HEK293 (cell line): ENCODE measurements at regions not wholly inside any gene's neighbourhood (a gene's known extent, or its start where the extent isn't known, plus 50 kb on each side); places are given as distances from the start of the nearest gene placed in this dataset.

Experiments used
- CTCF ChIA-PET: fragments of 350-600 bp; formaldehyde crosslinking; extraction: SDS; loops from one replicate; lab custom pipeline; 2021; ENCODE audit warnings: antibody characterized with exemption; lab: Yijun Ruan, JAX
- POLR2A ChIA-PET: fragments of 300-600 bp; formaldehyde crosslinking; extraction: SDS; loops from one replicate; lab custom pipeline; 2020; ENCODE audit warnings: antibody characterized with exemption, inconsistent platforms; lab: Yijun Ruan, JAX
- H3K27ac ChIP-seq: fragments of 200-500 bp; sonication (Bioruptor generic); 2 replicates; pipeline ENCODE4 v1.5.1; 2014; ENCODE audit warnings: low read depth, low read length, control low read depth, inconsistent platforms; ENCODE audit errors: extremely low read depth
- H3K36me3 ChIP-seq, 2 experiments: fragments of 200-500 bp in 1 of 2; sonication (Bioruptor generic) in 1 of 2; 1 replicate in 1 of 2; 2 replicates in 1 of 2; pipeline ENCODE4 v1.5.1; 2014 to 2017; ENCODE audit warnings: inconsistent platforms in 2 of 2, low read length in 2 of 2; ENCODE audit not compliant: control insufficient read depth in 2 of 2, insufficient read depth in 1 of 2
- H3K4me1 ChIP-seq: fragments of 200-500 bp; sonication (Bioruptor generic); 2 replicates; pipeline ENCODE4 v1.5.1; 2014; ENCODE audit warnings: mild to moderate bottlenecking, low read length, inconsistent platforms; ENCODE audit not compliant: control insufficient read depth, insufficient read depth
- H3K4me3 ChIP-seq: 2 replicates; pipeline ENCODE4 v1.5.1; 2011; ENCODE audit warnings: low read depth, mild to moderate bottlenecking, control low read depth, low read length, moderate library complexity
- H3K9me3 ChIP-seq: fragments of 200-500 bp; sonication (Bioruptor generic); 2 replicates; pipeline ENCODE4 v1.5.1; 2014; ENCODE audit warnings: low read depth, low read length, inconsistent platforms; ENCODE audit not compliant: control insufficient read depth, insufficient read depth
- KLF1 ChIP-seq: fragments of 450-650 bp; formaldehyde crosslinking; IDR thresholded peaks from 2 replicates; pipeline ENCODE4 v1.5.1; 2016; ENCODE audit warnings: missing biosample characterization, missing genetic modification characterization
- KLF10 ChIP-seq: fragments of 450-650 bp; IDR thresholded peaks from 2 replicates; pipeline ENCODE4 v1.5.1; 2018; ENCODE audit warnings: missing biosample characterization, mild to moderate bottlenecking, missing genetic modification characterization
- RBAK ChIP-seq: fragments of 450-650 bp; formaldehyde crosslinking; IDR thresholded peaks from 2 replicates; pipeline ENCODE4 v1.5.1; 2016; ENCODE audit warnings: missing biosample characterization, missing genetic modification characterization
- ZBTB17 ChIP-seq: fragments of 450-650 bp; formaldehyde crosslinking; IDR thresholded peaks from 2 replicates; pipeline ENCODE4 v1.5.1; 2016; ENCODE audit warnings: missing biosample characterization, missing genetic modification characterization
- ZIC2 ChIP-seq: fragments of 450-650 bp; formaldehyde crosslinking; IDR thresholded peaks from 2 replicates; pipeline ENCODE4 v1.5.1; 2016; ENCODE audit warnings: missing biosample characterization, missing genetic modification characterization
- ZNF155 ChIP-seq: fragments of 450-650 bp; formaldehyde crosslinking; IDR thresholded peaks from 2 replicates; pipeline ENCODE4 v1.5.1; 2016; ENCODE audit warnings: missing biosample characterization, missing genetic modification characterization
- ZNF157 ChIP-seq: fragments of 450-650 bp; formaldehyde crosslinking; IDR thresholded peaks from 2 replicates; pipeline ENCODE4 v1.5.1; 2016; ENCODE audit warnings: missing biosample characterization, missing genetic modification characterization
- ZNF16 ChIP-seq: fragments of 450-650 bp; formaldehyde crosslinking; IDR thresholded peaks from 2 replicates; pipeline ENCODE4 v1.5.1; 2016; ENCODE audit warnings: low read depth, missing biosample characterization, missing genetic modification characterization
- ZNF280C ChIP-seq: fragments of 450-650 bp; formaldehyde crosslinking; IDR thresholded peaks from 2 replicates; pipeline ENCODE4 v1.5.1; 2016; ENCODE audit warnings: missing biosample characterization, missing genetic modification characterization
- ZNF280D ChIP-seq: fragments of 450-650 bp; formaldehyde crosslinking; IDR thresholded peaks from 2 replicates; pipeline ENCODE4 v1.5.1; 2016; ENCODE audit warnings: missing biosample characterization, missing genetic modification characterization
- ZNF324 ChIP-seq: fragments of 450-650 bp; formaldehyde crosslinking; IDR thresholded peaks from 2 replicates; pipeline ENCODE4 v1.5.1; 2016; ENCODE audit warnings: missing biosample characterization, missing genetic modification characterization
- ZNF416 ChIP-seq: fragments of 450-650 bp; formaldehyde crosslinking; IDR thresholded peaks from 2 replicates; pipeline ENCODE4 v1.5.1; 2016; ENCODE audit warnings: missing biosample characterization, missing genetic modification characterization
- ZNF433 ChIP-seq: fragments of 450-650 bp; formaldehyde crosslinking; IDR thresholded peaks from 2 replicates; pipeline ENCODE4 v1.5.1; 2016; ENCODE audit warnings: missing biosample characterization, missing genetic modification characterization, low read depth
- ZNF529 ChIP-seq: fragments of 450-650 bp; formaldehyde crosslinking; IDR thresholded peaks from 2 replicates; pipeline ENCODE4 v1.5.1; 2017; ENCODE audit warnings: missing genetic modification characterization, missing biosample characterization; ENCODE audit not compliant: insufficient replicate concordance
- ZNF555 ChIP-seq: fragments of 450-650 bp; formaldehyde crosslinking; conservative IDR thresholded peaks from 2 replicates; pipeline ENCODE4 v1.5.1; 2017; ENCODE audit warnings: missing biosample characterization, mild to moderate bottlenecking, missing genetic modification characterization, inconsistent platforms
- ZNF658 ChIP-seq: fragments of 450-650 bp; formaldehyde crosslinking; IDR thresholded peaks from 2 replicates; pipeline ENCODE4; 2016; ENCODE audit warnings: missing biosample characterization, missing genetic modification characterization
- ZNF707 ChIP-seq: fragments of 450-650 bp; formaldehyde crosslinking; IDR thresholded peaks from 2 replicates; pipeline ENCODE4 v1.5.1; 2016; ENCODE audit warnings: missing biosample characterization, missing genetic modification characterization
- ZSCAN5A ChIP-seq: fragments of 450-650 bp; formaldehyde crosslinking; IDR thresholded peaks from 2 replicates; pipeline ENCODE4 v1.5.1; 2016; ENCODE audit warnings: missing biosample characterization, missing genetic modification characterization

- POLR2A ChIA-PET, result no interaction called here
- TF ChIP-seq ZNF157 (tag by site-specific recombination), result no peak
- no peak for TF ChIP-seq ZBTB17 (tag by site-specific recombination)
- TF ChIP-seq ZNF433 (tag by site-specific recombination), result no peak
- TF ChIP-seq ZNF280D (tag by site-specific recombination), result no peak
- TF ChIP-seq ZNF155 (tag by site-specific recombination), result no peak
- no peak for TF ChIP-seq KLF10
- no peak for TF ChIP-seq ZIC2
- TF ChIP-seq RBAK (tag by site-specific recombination), result no peak
- no peak for TF ChIP-seq ZNF658 (tag by site-specific recombination)
- no peak for TF ChIP-seq ZNF555 (tag by site-specific recombination)
- no peak for TF ChIP-seq ZNF416 (tag by site-specific recombination)
- TF ChIP-seq ZNF707 (tag by site-specific recombination), result no peak
- TF ChIP-seq ZNF529 (tag by site-specific recombination), result no peak
- no peak for TF ChIP-seq ZNF280C (tag by site-specific recombination)
- no peak for TF ChIP-seq ZNF16 (tag by site-specific recombination)
- Histone ChIP-seq H3K36me3 (no peaks in the 10 kb centered on the region), H3K4me1 (no peaks in the 10 kb centered on the region), H3K27ac (no peak overlapping the region), H3K4me3 (no peak overlapping the region), H3K9me3 (no peaks in the 10 kb centered on the region)
- CTCF ChIA-PET, result no interaction called here
Measured at GRCh38 chr2:117108741-117109267, 705.7 kb upstream of the DDX18 start.

GRCh38 chr2:117118994-117119393 lies 695.5 kb upstream of the DDX18 start:
- no peak for TF ChIP-seq ZSCAN5A (tag by site-specific recombination)
- no peak for TF ChIP-seq ZNF324 (tag by site-specific recombination)
- no peak for TF ChIP-seq KLF1 (tag by site-specific recombination)
- Histone ChIP-seq H3K9me3 (no peaks in the 10 kb centered on the region), H3K4me3 (no peak overlapping the region), H3K4me1 (no peaks in the 10 kb centered on the region), H3K27ac (no peak overlapping the region), H3K36me3 (no peaks in the 10 kb centered on the region)
- ChIA-PET CTCF (no interaction called here), POLR2A (no interaction called here)
